ENCODE measurements at regions not wholly inside any gene's neighbourhood (a gene's known extent, or its start where the extent isn't known, plus 50 kb on each side); places are given as distances from the start of the nearest gene placed in this dataset.

DNA sequence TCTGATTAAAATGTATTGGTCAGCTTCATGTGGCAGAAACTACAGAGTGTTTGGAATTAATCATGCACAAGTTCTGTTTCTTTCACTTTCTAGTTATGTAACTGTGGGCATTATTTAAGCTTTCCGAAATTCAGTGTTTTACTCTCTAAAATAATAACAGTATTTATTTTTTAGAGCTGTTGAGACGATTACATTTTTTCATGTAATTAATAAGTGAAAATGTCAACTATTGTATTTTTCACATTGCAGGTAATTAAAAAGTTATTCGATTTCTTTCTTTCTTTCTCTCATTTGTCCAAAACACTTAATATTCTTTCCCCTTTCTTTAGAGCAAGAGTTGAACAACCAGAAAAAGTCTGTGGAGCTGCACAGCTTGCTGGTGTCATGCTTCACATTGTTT is 559.4 kb upstream of the PCDH20 start:
- Mint-ChIP-seq H3K27ac (no peak overlapping the region), H3K36me3 (peaks cover 4% of the 10 kb centered on the region; the same call in 1 of the 2 replicates), H3K4me1 (peaks cover 5% of the 10 kb centered on the region), H3K27me3 (ENCODE audit: low read depth) (no peaks in the 10 kb centered on the region), H3K4me3 (no peak overlapping the region), H3K9me3 (peaks cover 13% of the 10 kb centered on the region)
- ATAC-seq: no peak
- DNase-seq (ENCODE audit: low spot score): no peak
- TF ChIP-seq ZNF219 (CRISPR knock-in tag; IDR thresholded peaks at IDR 0.05; ENCODE audit: borderline replicate concordance): no peak
- no peak for TF ChIP-seq OVOL2 (CRISPR knock-in tag; IDR thresholded peaks at IDR 0.05; ENCODE audit: borderline replicate concordance)
- no peak for TF ChIP-seq JUN (CRISPR knock-in tag; IDR thresholded peaks at IDR 0.05)
- TF ChIP-seq E2F4 (CRISPR knock-in tag; IDR thresholded peaks at IDR 0.05; ENCODE audit: borderline replicate concordance, low read depth): no peak
- TF ChIP-seq ATF6 (CRISPR knock-in tag; IDR thresholded peaks at IDR 0.05): no peak
- no peak for TF ChIP-seq KAT7 (CRISPR knock-in tag; IDR thresholded peaks at IDR 0.05; ENCODE audit: borderline replicate concordance)
- TF ChIP-seq, protein P1, sequence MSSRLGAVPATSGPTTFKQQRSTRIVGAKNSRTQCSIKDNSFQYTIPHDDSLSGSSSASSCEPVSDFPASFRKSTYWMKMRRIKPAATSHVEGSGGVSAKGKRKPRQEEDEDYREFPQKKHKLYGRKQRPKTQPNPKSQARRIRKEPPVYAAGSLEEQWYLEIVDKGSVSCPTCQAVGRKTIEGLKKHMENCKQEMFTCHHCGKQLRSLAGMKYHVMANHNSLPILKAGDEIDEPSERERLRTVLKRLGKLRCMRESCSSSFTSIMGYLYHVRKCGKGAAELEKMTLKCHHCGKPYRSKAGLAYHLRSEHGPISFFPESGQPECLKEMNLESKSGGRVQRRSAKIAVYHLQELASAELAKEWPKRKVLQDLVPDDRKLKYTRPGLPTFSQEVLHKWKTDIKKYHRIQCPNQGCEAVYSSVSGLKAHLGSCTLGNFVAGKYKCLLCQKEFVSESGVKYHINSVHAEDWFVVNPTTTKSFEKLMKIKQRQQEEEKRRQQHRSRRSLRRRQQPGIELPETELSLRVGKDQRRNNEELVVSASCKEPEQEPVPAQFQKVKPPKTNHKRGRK (CRISPR knock-in tag; IDR thresholded peaks at IDR 0.05; ENCODE audit: borderline replicate concordance): no peak
- TF ChIP-seq CREM (CRISPR knock-in tag; IDR thresholded peaks at IDR 0.05): no peak
- POLR2A ChIA-PET: no interaction called here
- CTCF ChIA-PET: interaction anchor here (1.1 kb wide), 1 partner anchor 21 kb away, joined by 5 read pairs; no protein-coding TSS in a partner anchor

DNA sequence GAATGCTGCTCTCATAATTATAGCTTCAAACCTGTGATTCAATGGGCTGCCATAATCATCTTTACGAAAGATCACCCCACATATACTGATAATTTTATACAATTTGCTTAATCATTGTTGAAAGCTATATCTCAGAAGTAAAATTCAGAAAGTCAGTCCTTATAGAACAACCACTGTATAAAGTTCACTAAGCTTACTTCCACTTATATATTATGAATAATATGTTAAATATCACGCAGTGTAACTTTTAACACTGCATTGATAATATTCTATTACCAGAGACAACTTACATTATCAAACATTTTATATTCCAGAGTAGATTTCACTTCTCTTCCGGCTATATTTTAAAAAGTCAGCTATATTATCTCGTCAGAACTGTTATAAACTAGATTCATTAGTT is 550.1 kb upstream of the PCDH20 start:
- no peak for ATAC-seq
- Mint-ChIP-seq H3K27ac (no peak overlapping the region), H3K4me1 (no peaks in the 10 kb centered on the region), H3K27me3 (ENCODE audit: low read depth) (no peaks in the 10 kb centered on the region), H3K9me3 (no peaks in the 10 kb centered on the region), H3K4me3 (no peak overlapping the region), H3K36me3 (no peaks in the 10 kb centered on the region)
- CTCF ChIA-PET: no interaction called here
- POLR2A ChIA-PET: no interaction called here
- no peak for TF ChIP-seq HMGA2 (CRISPR knock-in tag; IDR thresholded peaks at IDR 0.05)
- no peak for TF ChIP-seq TCF7 (CRISPR knock-in tag; IDR thresholded peaks at IDR 0.05; ENCODE audit: low read depth)
- no peak for TF ChIP-seq OVOL2 (CRISPR knock-in tag; IDR thresholded peaks at IDR 0.05; ENCODE audit: borderline replicate concordance)
- TF ChIP-seq RORB (CRISPR knock-in tag; IDR thresholded peaks at IDR 0.05): no peak
- TF ChIP-seq ZBTB43 (CRISPR knock-in tag; IDR thresholded peaks at IDR 0.05): no peak
- TF ChIP-seq NR2C2 (CRISPR knock-in tag; IDR thresholded peaks at IDR 0.05): no peak
- no peak for DNase-seq (ENCODE audit: low spot score)

- Mint-ChIP-seq H3K9me3 (no peaks in the 10 kb centered on the region), H3K36me3 (no peaks in the 10 kb centered on the region), H3K4me1 (no peaks in the 10 kb centered on the region), H3K27ac (no peak overlapping the region), H3K27me3 (ENCODE audit: low read depth) (no peaks in the 10 kb centered on the region), H3K4me3 (no peak overlapping the region)
- no peak for TF ChIP-seq ZNF396 (CRISPR knock-in tag; IDR thresholded peaks at IDR 0.05; ENCODE audit: borderline replicate concordance)
- peak; percentile 53; the same call in 1 of the 2 replicates for TF ChIP-seq HMGA2 (CRISPR knock-in tag; IDR thresholded peaks at IDR 0.05)
- ATAC-seq (no peak), DNase-seq (ENCODE audit: low spot score) (no peak)
- ChIA-PET CTCF (no interaction called here), POLR2A (no interaction called here)
Measured at GRCh38 chr13:61960981-61961380, 545.3 kb upstream of the PCDH20 start.
